ENCODE measurements at regions not wholly inside any gene's neighbourhood (a gene's known extent, or its start where the extent isn't known, plus 50 kb on each side); places are given as distances from the start of the nearest gene placed in this dataset.

- Mint-ChIP-seq H3K9me3 (no peaks in the 10 kb centered on the region), H3K4me3 (no peak overlapping the region), H3K36me3 (ENCODE audit: low read depth) (no peaks in the 10 kb centered on the region), H3K4me1 (no peaks in the 10 kb centered on the region), H3K27ac (no peak overlapping the region; the same call in 1 of the 2 replicates), H3K27me3 (ENCODE audit: insufficient read depth, low read depth, poor library complexity) (no peaks in the 10 kb centered on the region)
- H3K27me3 ChIP-seq (ENCODE audit: insufficient read depth) = no peaks in the 10 kb centered on the region
- no peak for TF ChIP-seq EZH2 (IDR thresholded peaks at IDR 0.05; ENCODE audit: low read depth, unreplicated experiment)
- no peak for TF ChIP-seq ZNF114 (CRISPR knock-in tag; IDR thresholded peaks at IDR 0.05)
- TF ChIP-seq, protein P1, sequence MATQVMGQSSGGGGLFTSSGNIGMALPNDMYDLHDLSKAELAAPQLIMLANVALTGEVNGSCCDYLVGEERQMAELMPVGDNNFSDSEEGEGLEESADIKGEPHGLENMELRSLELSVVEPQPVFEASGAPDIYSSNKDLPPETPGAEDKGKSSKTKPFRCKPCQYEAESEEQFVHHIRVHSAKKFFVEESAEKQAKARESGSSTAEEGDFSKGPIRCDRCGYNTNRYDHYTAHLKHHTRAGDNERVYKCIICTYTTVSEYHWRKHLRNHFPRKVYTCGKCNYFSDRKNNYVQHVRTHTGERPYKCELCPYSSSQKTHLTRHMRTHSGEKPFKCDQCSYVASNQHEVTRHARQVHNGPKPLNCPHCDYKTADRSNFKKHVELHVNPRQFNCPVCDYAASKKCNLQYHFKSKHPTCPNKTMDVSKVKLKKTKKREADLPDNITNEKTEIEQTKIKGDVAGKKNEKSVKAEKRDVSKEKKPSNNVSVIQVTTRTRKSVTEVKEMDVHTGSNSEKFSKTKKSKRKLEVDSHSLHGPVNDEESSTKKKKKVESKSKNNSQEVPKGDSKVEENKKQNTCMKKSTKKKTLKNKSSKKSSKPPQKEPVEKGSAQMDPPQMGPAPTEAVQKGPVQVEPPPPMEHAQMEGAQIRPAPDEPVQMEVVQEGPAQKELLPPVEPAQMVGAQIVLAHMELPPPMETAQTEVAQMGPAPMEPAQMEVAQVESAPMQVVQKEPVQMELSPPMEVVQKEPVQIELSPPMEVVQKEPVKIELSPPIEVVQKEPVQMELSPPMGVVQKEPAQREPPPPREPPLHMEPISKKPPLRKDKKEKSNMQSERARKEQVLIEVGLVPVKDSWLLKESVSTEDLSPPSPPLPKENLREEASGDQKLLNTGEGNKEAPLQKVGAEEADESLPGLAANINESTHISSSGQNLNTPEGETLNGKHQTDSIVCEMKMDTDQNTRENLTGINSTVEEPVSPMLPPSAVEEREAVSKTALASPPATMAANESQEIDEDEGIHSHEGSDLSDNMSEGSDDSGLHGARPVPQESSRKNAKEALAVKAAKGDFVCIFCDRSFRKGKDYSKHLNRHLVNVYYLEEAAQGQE (IDR thresholded peaks at IDR 0.05; ENCODE audit: unreplicated experiment) = no peak
- no peak for TF ChIP-seq CTCF (conservative IDR thresholded peaks at IDR 0.05; ENCODE audit: low read depth in 2 of 2)
- TF ChIP-seq EZH2phosphoT487 (IDR thresholded peaks at IDR 0.05; ENCODE audit: unreplicated experiment) = no peak
- TF ChIP-seq, protein P2, sequence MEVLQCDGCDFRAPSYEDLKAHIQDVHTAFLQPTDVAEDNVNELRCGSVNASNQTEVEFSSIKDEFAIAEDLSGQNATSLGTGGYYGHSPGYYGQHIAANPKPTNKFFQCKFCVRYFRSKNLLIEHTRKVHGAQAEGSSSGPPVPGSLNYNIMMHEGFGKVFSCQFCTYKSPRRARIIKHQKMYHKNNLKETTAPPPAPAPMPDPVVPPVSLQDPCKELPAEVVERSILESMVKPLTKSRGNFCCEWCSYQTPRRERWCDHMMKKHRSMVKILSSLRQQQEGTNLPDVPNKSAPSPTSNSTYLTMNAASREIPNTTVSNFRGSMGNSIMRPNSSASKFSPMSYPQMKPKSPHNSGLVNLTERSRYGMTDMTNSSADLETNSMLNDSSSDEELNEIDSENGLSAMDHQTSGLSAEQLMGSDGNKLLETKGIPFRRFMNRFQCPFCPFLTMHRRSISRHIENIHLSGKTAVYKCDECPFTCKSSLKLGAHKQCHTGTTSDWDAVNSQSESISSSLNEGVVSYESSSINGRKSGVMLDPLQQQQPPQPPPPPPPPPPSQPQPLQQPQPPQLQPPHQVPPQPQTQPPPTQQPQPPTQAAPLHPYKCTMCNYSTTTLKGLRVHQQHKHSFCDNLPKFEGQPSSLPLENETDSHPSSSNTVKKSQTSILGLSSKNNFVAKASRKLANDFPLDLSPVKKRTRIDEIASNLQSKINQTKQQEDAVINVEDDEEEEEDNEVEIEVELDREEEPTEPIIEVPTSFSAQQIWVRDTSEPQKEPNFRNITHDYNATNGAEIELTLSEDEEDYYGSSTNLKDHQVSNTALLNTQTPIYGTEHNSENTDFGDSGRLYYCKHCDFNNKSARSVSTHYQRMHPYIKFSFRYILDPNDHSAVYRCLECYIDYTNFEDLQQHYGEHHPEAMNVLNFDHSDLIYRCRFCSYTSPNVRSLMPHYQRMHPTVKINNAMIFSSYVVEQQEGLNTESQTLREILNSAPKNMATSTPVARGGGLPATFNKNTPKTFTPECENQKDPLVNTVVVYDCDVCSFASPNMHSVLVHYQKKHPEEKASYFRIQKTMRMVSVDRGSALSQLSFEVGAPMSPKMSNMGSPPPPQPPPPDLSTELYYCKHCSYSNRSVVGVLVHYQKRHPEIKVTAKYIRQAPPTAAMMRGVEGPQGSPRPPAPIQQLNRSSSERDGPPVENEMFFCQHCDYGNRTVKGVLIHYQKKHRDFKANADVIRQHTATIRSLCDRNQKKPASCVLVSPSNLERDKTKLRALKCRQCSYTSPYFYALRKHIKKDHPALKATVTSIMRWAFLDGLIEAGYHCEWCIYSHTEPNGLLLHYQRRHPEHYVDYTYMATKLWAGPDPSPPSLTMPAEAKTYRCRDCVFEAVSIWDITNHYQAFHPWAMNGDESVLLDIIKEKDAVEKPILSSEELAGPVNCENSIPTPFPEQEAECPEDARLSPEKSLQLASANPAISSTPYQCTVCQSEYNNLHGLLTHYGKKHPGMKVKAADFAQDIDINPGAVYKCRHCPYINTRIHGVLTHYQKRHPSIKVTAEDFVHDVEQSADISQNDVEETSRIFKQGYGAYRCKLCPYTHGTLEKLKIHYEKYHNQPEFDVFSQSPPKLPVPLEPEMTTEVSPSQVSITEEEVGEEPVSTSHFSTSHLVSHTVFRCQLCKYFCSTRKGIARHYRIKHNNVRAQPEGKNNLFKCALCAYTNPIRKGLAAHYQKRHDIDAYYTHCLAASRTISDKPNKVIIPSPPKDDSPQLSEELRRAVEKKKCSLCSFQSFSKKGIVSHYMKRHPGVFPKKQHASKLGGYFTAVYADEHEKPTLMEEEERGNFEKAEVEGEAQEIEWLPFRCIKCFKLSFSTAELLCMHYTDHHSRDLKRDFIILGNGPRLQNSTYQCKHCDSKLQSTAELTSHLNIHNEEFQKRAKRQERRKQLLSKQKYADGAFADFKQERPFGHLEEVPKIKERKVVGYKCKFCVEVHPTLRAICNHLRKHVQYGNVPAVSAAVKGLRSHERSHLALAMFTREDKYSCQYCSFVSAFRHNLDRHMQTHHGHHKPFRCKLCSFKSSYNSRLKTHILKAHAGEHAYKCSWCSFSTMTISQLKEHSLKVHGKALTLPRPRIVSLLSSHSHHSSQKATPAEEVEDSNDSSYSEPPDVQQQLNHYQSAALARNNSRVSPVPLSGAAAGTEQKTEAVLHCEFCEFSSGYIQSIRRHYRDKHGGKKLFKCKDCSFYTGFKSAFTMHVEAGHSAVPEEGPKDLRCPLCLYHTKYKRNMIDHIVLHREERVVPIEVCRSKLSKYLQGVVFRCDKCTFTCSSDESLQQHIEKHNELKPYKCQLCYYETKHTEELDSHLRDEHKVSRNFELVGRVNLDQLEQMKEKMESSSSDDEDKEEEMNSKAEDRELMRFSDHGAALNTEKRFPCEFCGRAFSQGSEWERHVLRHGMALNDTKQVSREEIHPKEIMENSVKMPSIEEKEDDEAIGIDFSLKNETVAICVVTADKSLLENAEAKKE (CRISPR knock-in tag; IDR thresholded peaks at IDR 0.05) = no peak
- TF ChIP-seq STAT1 (IDR thresholded peaks at IDR 0.05; ENCODE audit: unreplicated experiment) = no peak
- no peak for TF ChIP-seq NANOG (IDR thresholded peaks at IDR 0.05; ENCODE audit: borderline replicate concordance)
- no peak for TF ChIP-seq CREB1 (CRISPR knock-in tag; IDR thresholded peaks at IDR 0.05; ENCODE audit: low read depth)
- TF ChIP-seq, protein P3, sequence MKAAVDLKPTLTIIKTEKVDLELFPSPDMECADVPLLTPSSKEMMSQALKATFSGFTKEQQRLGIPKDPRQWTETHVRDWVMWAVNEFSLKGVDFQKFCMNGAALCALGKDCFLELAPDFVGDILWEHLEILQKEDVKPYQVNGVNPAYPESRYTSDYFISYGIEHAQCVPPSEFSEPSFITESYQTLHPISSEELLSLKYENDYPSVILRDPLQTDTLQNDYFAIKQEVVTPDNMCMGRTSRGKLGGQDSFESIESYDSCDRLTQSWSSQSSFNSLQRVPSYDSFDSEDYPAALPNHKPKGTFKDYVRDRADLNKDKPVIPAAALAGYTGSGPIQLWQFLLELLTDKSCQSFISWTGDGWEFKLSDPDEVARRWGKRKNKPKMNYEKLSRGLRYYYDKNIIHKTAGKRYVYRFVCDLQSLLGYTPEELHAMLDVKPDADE (IDR thresholded peaks at IDR 0.05) = no peak
- TF ChIP-seq JUNB (IDR thresholded peaks at IDR 0.05; ENCODE audit: unreplicated experiment) = no peak
- no peak for TF ChIP-seq POLR2AphosphoS5 (IDR thresholded peaks at IDR 0.05; ENCODE audit: low read depth)
- TF ChIP-seq ZNF331 (CRISPR knock-in tag; IDR thresholded peaks at IDR 0.05; ENCODE audit: low read depth) = no peak
- H3K79me2 ChIP-seq (replicated peaks; ENCODE audit: insufficient read depth) = no peaks in the 10 kb centered on the region
- no peaks in the 10 kb centered on the region for H4K20me1 ChIP-seq (replicated peaks; ENCODE audit: insufficient read depth)
- H3K9me2 ChIP-seq (ENCODE audit: insufficient read depth) = no peaks in the 10 kb centered on the region
- no peaks in the 10 kb centered on the region for H3K4me1 ChIP-seq (ENCODE audit: insufficient read depth)
- DNase-seq (ENCODE audit: low spot score) = no peak
- H3K27ac ChIP-seq (ENCODE audit: low read depth) = no peak overlapping the region
- H2AFZ ChIP-seq = no peak overlapping the region
- H3F3A ChIP-seq (replicated peaks; ENCODE audit: low read depth) = no peaks in the 10 kb centered on the region
- H3K4me3 ChIP-seq = no peak overlapping the region
- H3K36me3 ChIP-seq (ENCODE audit: insufficient read depth) = no peaks in the 10 kb centered on the region
- no peak overlapping the region for H3K4me2 ChIP-seq
- no peak for ATAC-seq
Measured at GRCh38 chr6:115721564-115721963, 339.1 kb downstream of the FRK start.

Measured in GM23338 (cell line).